Trophoblast cell (in vitro differentiated cells and primary cell): ENCODE measurements at regions not wholly inside any gene's neighbourhood (a gene's known extent, or its start where the extent isn't known, plus 50 kb on each side); places are given as distances from the start of the nearest gene placed in this dataset.

ENCODE experiments used
- DNase-seq, 2 donors: peaks; one replicate each; pipeline ENCODE4 v3.0.0-alpha.2; 2016
- H2AFZ ChIP-seq: 2 replicates; pipeline ENCODE4 v1.6.1; 2013; ENCODE audit warnings: low read length, moderate library complexity, mild to moderate bottlenecking; ENCODE audit not compliant: insufficient read depth, poor library complexity
- H2AK5ac ChIP-seq: 2 replicates; pipeline ENCODE4 v1.6.1; 2013; ENCODE audit warnings: mild to moderate bottlenecking, low read length
- H2BK120ac ChIP-seq: 2 replicates; pipeline ENCODE4 v1.6.1; 2013; ENCODE audit warnings: low read length, mild to moderate bottlenecking, moderate library complexity; ENCODE audit not compliant: insufficient read depth, poor library complexity
- H2BK12ac ChIP-seq: 2 replicates; pipeline ENCODE4 v1.6.1; 2013; ENCODE audit warnings: mild to moderate bottlenecking, low read length, moderate library complexity
- H2BK5ac ChIP-seq: 2 replicates; pipeline ENCODE4 v1.6.1; 2013; ENCODE audit warnings: low read length, low read depth, moderate library complexity, mild to moderate bottlenecking; ENCODE audit not compliant: poor library complexity
- H3K14ac ChIP-seq: 2 replicates; pipeline ENCODE4 v1.6.1; 2013; ENCODE audit warnings: mild to moderate bottlenecking, low read length
- H3K18ac ChIP-seq: 2 replicates; pipeline ENCODE4 v1.6.1; 2013; ENCODE audit warnings: mild to moderate bottlenecking, low read length
- H3K23ac ChIP-seq: 2 replicates; pipeline ENCODE4 v1.6.1; 2013; ENCODE audit warnings: low read length
- H3K27ac ChIP-seq: 2 replicates; pipeline ENCODE4 v1.5.1; 2013; ENCODE audit warnings: low read depth, mild to moderate bottlenecking, inconsistent platforms, low read length, moderate library complexity
- H3K27me3 ChIP-seq: 2 replicates; pipeline ENCODE4 v1.6.1; 2013; ENCODE audit warnings: inconsistent platforms, mild to moderate bottlenecking, low read length, moderate library complexity; ENCODE audit not compliant: insufficient read depth
- H3K36me3 ChIP-seq, 2 experiments: 1 replicate in 1 of 2; 2 replicates in 1 of 2; pipeline ENCODE4 v1.6.1; 2013; ENCODE audit warnings: low read length in 2 of 2, mild to moderate bottlenecking in 2 of 2, moderate library complexity in 1 of 2; ENCODE audit not compliant: insufficient read depth in 2 of 2, control insufficient read depth in 1 of 2
- H3K4ac ChIP-seq: 2 replicates; pipeline ENCODE4 v1.6.1; 2013; ENCODE audit warnings: low read depth, mild to moderate bottlenecking, low read length, moderate library complexity
- H3K4me1 ChIP-seq, 2 experiments: 1 replicate in 1 of 2; 2 replicates in 1 of 2; pipeline ENCODE4 v1.6.1; 2013; ENCODE audit warnings: low read length in 2 of 2, mild to moderate bottlenecking in 2 of 2, moderate library complexity in 1 of 2; ENCODE audit not compliant: insufficient read depth in 2 of 2, control insufficient read depth in 1 of 2
- H3K4me2 ChIP-seq: 2 replicates; pipeline ENCODE4 v1.6.1; 2013; ENCODE audit warnings: inconsistent platforms, mild to moderate bottlenecking, low read length, moderate library complexity
- H3K4me3 ChIP-seq: 2 replicates; pipeline ENCODE4 v1.5.1; 2013; ENCODE audit warnings: mild to moderate bottlenecking, low read depth, low read length, inconsistent platforms
- H3K79me1 ChIP-seq: one replicate; pipeline ENCODE4 v1.6.1; 2013; ENCODE audit warnings: low read length
- H3K79me2 ChIP-seq: 2 replicates; pipeline ENCODE4 v1.6.1; 2013; ENCODE audit warnings: low read length, mild to moderate bottlenecking; ENCODE audit not compliant: control insufficient read depth, insufficient read depth, poor library complexity
- H3K9ac ChIP-seq: 2 replicates; pipeline ENCODE4 v1.6.1; 2013; ENCODE audit warnings: mild to moderate bottlenecking, low read length
- H3K9me3 ChIP-seq: 2 replicates; pipeline ENCODE4 v1.6.1; 2013; ENCODE audit warnings: low read depth, mild to moderate bottlenecking, control low read depth, inconsistent platforms, low read length; ENCODE audit not compliant: insufficient read depth
- H4K12ac ChIP-seq: 2 replicates; pipeline ENCODE4 v1.6.1; 2013; ENCODE audit warnings: low read depth, mild to moderate bottlenecking, low read length, moderate library complexity
- H4K8ac ChIP-seq: 2 replicates; pipeline ENCODE4 v1.6.1; 2013; ENCODE audit warnings: low read depth, mild to moderate bottlenecking, low read length, moderate library complexity
- H4K91ac ChIP-seq: one replicate; pipeline ENCODE4 v1.6.1; 2013; ENCODE audit warnings: low read depth, mild to moderate bottlenecking, low read length, moderate library complexity
- WGBS: extraction: QIAGEN DNeasy Blood & Tissue Kit; methylation state at CpG from one replicate; pipeline ENCODE4 v1.1.7; 2013; ENCODE audit warnings: missing lambda C conversion rate; ENCODE audit not compliant: insufficient read length, insufficient coverage; ENCODE audit errors: extremely low coverage; 5-methylcytosine and 5-hydroxymethylcytosine counted together

- Histone ChIP-seq H2BK5ac (no peak overlapping the region), H4K8ac (no peak overlapping the region), H3K79me1 (no peaks in the 10 kb centered on the region), H3K9ac (no peak overlapping the region), H2AK5ac (no peak overlapping the region), H2BK12ac (no peak overlapping the region), H3K4me3 (no peak overlapping the region), H3K18ac (no peak overlapping the region), H3K14ac (no peak overlapping the region), H4K91ac (no peak overlapping the region), H2AFZ (no peak overlapping the region), H3K36me3 (no peaks in the 10 kb centered on the region), H3K27me3 (no peaks in the 10 kb centered on the region), H3K23ac (no peak overlapping the region), H3K4me2 (no peak overlapping the region), H4K12ac (no peak overlapping the region), H3K79me2 (no peaks in the 10 kb centered on the region), H3K27ac (no peak overlapping the region), H2BK120ac (no peak overlapping the region), H3K4me1 (peaks cover 0 to 4% of the 10 kb centered on the region in 2 experiments), H3K4ac (no peak overlapping the region), H3K9me3 (no peaks in the 10 kb centered on the region)
- no CpG with 5 or more reads among the region's 1 CpG for WGBS
- DNase-seq, result no peak
These were observed 140.3 kb upstream of the STMND1 start for GRCh38 chr6:16961577-16961976.

GRCh38 chr6:16959789-16960188 lies 142.1 kb upstream of the STMND1 start:
- H2AK5ac ChIP-seq, result no peak overlapping the region
- no peak overlapping the region for H3K27ac ChIP-seq
- H4K8ac ChIP-seq, result no peak overlapping the region
- no peak overlapping the region for H3K18ac ChIP-seq
- no peak overlapping the region for H2BK5ac ChIP-seq
- no peaks in the 10 kb centered on the region for H3K79me2 ChIP-seq
- H3K4me3 ChIP-seq, result no peak overlapping the region
- no peak overlapping the region for H2BK12ac ChIP-seq
- no peaks in the 10 kb centered on the region for H3K79me1 ChIP-seq
- H4K12ac ChIP-seq, result no peak overlapping the region
- H3K4ac ChIP-seq, result no peak overlapping the region
- no peaks in the 10 kb centered on the region for H3K9me3 ChIP-seq
- H2AFZ ChIP-seq, result no peak overlapping the region
- H3K9ac ChIP-seq, result no peak overlapping the region
- H3K14ac ChIP-seq, result no peak overlapping the region
- H3K23ac ChIP-seq, result no peak overlapping the region
- H3K36me3 ChIP-seq, result no peaks in the 10 kb centered on the region
- no peak overlapping the region for H4K91ac ChIP-seq
- H3K4me2 ChIP-seq, result no peak overlapping the region
- DNase-seq, result no peak
- no peaks in the 10 kb centered on the region for H3K27me3 ChIP-seq
- H2BK120ac ChIP-seq, result no peak overlapping the region
- peaks cover 0 to 4% of the 10 kb centered on the region in 2 experiments for H3K4me1 ChIP-seq
- WGBS, result no CpG with 5 or more reads among the region's 1 CpG

DNA sequence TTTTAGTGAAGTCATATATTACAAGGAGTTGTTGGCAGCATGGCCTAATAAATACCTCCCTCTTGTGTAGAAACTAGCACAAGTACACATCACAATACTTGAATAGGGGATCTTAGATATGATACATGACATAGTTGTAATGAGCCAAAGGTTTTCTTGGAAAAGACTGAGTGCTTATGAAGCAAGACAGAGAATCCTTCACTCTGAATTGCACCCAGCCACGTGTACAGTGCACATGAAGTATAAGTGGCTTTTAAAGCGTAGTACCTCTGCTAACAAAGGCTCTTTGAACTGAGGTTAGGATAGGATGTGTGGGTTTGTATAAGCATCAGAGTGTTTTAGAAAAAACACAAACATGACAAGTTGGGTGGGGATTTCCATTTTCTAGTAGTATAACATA lies 145.5 kb upstream of the STMND1 start:
- H3K23ac ChIP-seq, result no peak overlapping the region

DNA sequence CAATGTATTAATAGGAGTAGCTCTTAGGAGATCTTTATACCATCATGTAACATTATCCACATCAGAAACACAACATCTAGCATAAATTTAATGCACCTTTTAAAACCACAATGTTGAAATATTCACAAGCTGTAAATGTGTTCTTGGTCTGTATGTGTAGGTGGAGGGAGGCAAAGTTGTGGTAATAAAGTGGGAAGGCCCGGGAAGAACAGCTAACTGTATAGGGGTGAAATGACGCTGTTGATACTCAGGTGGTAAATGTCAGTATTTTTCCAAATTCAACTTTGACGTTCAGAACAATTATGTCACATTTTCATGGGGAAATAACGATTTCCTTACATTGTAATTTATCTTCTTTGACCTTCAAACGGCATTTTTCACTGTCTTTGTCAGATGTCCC lies 146.0 kb upstream of the STMND1 start:
- Histone ChIP-seq H3K79me2 (no peaks in the 10 kb centered on the region), H3K4me3 (no peak overlapping the region), H3K23ac (no peak overlapping the region), H3K79me1 (no peaks in the 10 kb centered on the region), H3K36me3 (no peaks in the 10 kb centered on the region), H3K4me1 (no peaks in the 10 kb centered on the region), H3K27me3 (no peaks in the 10 kb centered on the region), H2BK120ac (no peak overlapping the region), H2BK5ac (no peak overlapping the region), H3K4ac (no peak overlapping the region), H3K9me3 (no peaks in the 10 kb centered on the region), H3K27ac (no peak overlapping the region), H3K4me2 (no peak overlapping the region), H2BK12ac (no peak overlapping the region), H4K8ac (no peak overlapping the region), H2AK5ac (no peak overlapping the region), H4K91ac (no peak overlapping the region), H3K14ac (no peak overlapping the region), H4K12ac (no peak overlapping the region), H3K9ac (no peak overlapping the region), H3K18ac (no peak overlapping the region), H2AFZ (no peak overlapping the region)
- no CpG with 5 or more reads among the region's 5 CpGs for WGBS
- no peak for DNase-seq

More for the DNA sequence above, 145.5 kb upstream of the STMND1 start:
- Histone ChIP-seq H3K9ac (no peak overlapping the region), H3K79me1 (no peaks in the 10 kb centered on the region), H2BK120ac (no peak overlapping the region), H3K27me3 (no peaks in the 10 kb centered on the region), H3K4ac (no peak overlapping the region), H3K4me2 (no peak overlapping the region), H2BK12ac (no peak overlapping the region), H4K91ac (no peak overlapping the region), H3K14ac (no peak overlapping the region), H3K18ac (no peak overlapping the region), H2AK5ac (no peak overlapping the region), H4K12ac (no peak overlapping the region), H2BK5ac (no peak overlapping the region), H4K8ac (no peak overlapping the region), H3K27ac (no peak overlapping the region), H2AFZ (no peak overlapping the region), H3K79me2 (no peaks in the 10 kb centered on the region), H3K4me3 (no peak overlapping the region), H3K36me3 (no peaks in the 10 kb centered on the region), H3K4me1 (no peaks in the 10 kb centered on the region), H3K9me3 (no peaks in the 10 kb centered on the region)
- no peak for DNase-seq
- WGBS, result no CpG with 5 or more reads among the region's 2 CpGs
